H4 (cell line): ENCODE measurements at regions not wholly inside any gene's neighbourhood (a gene's known extent, or its start where the extent isn't known, plus 50 kb on each side); places are given as distances from the start of the nearest gene placed in this dataset.

Experiments used
- DNase-seq: peaks from one replicate; pipeline ENCODE4 v3.0.0-alpha.2; 2015; ENCODE audit warnings: low spot score

DNA sequence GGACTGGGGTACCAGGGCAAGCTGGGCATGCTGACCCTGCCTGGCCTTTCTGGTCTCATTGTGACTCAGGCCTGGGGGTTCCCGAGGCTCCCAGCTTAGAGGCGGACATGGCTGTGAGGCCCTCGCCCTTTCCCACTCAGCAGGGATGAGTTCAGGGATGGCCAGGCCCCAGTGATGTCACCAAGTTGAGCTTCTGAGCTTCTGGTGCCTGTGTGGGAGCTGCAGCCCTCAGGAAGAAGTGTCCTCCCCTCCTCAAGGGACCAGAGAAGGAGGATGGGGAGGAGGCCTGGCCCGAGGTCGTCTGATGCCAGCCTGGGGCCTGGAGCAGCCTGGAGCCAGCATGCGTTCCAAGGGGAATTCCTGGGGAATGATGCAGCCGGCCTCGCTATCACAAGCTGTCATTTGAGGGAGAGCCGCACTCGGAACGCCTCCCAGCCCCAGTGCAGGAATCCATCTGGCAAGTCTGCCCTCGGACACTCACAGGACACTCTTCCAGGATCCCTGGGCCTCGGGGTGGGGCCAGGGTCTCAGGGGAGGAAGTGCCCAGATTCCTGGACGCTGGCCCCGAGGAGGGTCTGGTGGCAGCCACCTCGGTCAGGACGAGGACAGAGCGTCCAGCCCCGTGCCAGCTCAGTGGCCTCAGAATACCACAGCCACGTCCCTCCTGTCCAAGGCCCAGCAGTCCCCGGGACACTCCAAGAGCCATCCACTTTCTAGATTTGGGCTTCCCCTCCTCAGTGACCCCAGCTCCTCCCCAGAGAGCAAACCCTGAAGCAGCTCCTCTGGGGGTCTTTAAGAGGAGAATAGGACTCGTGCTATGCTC, 61.2 kb upstream of the GPC1 start:
- DNase-seq: peak; percentile 78

GRCh38 chr2:240375024-240375645, 60.3 kb upstream of the GPC1 start:
- DNase-seq: no peak

- no peak for DNase-seq
These were observed 58.7 kb upstream of the GPC1 start for GRCh38 chr2:240376739-240377138.

DNA sequence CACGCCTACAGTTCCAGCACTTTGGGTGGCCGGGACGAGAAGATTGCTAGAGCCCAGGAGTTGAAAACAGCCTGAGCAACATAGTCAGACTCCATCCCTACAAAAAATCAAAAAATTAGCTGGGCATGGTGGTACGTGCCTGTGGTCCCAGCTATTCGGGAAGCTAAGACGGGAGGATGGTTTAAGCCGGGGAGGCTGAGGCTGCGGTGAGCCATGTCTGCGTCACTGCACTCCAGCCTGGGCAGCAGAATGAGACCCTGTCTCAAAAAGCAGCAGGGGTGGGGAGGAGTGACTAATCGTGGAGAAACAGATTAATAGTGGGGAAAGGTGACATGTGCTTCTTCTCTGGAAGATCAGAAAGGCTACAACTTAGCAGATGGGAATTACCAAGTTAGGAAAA, 58.1 kb upstream of the GPC1 start:
- DNase-seq: no peak

GRCh38 chr2:240379089-240379636, 56.3 kb upstream of the GPC1 start:
- no peak for DNase-seq

DNA sequence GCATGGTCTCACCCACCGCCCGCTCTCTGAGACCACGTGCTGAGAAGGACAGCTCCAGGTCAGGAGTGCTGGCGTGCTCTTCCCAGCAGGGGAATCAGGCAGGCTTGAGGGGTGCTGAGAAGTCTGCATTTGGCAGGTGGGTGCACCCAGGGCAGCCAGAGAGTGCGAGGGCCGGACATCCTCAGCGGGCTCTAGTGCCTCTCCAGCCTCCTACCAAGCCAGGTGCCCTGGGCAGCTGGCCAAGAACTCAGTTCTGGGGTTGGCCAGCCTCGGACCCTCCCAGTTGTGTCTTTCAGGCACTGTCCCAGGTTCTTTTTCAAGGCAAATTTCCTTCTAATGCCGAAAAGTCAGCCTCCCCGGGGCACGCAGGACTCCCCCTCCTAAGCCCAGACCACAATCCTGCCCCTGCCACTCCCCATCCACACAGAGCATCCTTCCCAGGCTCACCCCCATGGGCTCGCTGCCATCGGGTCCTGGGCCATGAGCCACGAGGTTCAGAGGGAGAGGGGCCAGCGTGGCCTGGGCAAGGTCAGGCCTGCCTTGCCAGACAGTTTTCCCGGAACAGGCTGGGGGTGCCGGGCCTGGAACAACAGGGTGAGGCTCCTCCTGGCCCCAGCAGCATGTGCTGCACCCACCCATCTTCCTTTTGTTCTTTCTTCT, 52.2 kb upstream of the GPC1 start:
- no peak for DNase-seq

- no peak for DNase-seq
These were observed 51.4 kb upstream of the GPC1 start for GRCh38 chr2:240383871-240384700.

- DNase-seq: no peak
These were observed 50.6 kb upstream of the GPC1 start for GRCh38 chr2:240384711-240385450.

DNA sequence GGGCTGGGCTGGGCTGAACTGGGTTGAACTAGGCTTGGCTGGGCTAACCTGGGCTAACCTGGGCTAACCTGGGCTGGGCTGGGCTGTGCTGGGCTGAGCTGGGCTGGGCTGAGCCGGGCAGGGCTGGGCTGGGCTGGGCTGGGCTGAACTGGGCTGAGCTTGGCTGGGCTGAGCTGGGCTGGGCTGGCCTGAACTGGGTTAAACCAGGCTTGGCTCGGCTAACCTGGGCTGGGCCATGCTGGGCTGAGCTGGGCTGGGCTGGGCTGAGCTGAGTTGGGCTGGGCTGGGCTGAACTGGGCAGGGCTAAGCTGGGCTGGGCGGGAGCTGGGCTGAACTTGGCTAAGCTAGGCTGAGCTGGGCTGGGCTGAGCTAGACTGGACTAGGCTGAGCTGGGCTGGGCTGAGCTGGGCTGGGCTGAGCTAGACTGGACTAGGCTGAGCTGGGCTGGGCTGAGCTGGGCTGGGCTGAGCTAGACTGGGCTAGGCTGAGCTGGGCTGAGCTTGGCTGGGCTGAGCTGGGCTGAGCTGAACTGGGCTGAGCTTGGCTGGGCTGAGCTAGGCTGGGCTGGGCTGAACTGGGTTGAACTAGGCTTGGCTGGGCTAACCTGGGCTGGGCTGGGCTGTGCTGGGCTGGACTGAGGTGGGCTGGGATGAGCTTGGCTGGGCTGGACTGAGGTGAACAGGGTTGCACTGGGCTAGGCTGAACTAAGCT, 49.9 kb upstream of the GPC1 start:
- DNase-seq: peak; percentile 40
